HFF-Myc (cell line): ENCODE measurements at regions not wholly inside any gene's neighbourhood (a gene's known extent, or its start where the extent isn't known, plus 50 kb on each side); places are given as distances from the start of the nearest gene placed in this dataset.
"Not testable (repeated sequence)": the region's sequence is repeated elsewhere in the genome, so short reads cannot be mapped to it uniquely, and the experiment has no call there.

Experiments
- DNase-seq: peaks from one replicate; pipeline ENCODE4 v3.0.0-alpha.2; 2011; ENCODE audit warnings: low read depth; ENCODE audit errors: extremely low read depth
- H3K4me3 ChIP-seq: replicated peaks from 2 replicates; pipeline ENCODE4 v1.5.1; 2011; ENCODE audit warnings: low read depth, mild to moderate bottlenecking, control low read depth, low read length
- TF ChIP-seq, protein P1 (sequence below): IDR thresholded peaks from 2 replicates; pipeline ENCODE4 v1.5.1; 2012; ENCODE audit warnings: mild to moderate bottlenecking, low read depth, low read length, control low read depth; ENCODE audit errors: missing control alignments

DNA sequence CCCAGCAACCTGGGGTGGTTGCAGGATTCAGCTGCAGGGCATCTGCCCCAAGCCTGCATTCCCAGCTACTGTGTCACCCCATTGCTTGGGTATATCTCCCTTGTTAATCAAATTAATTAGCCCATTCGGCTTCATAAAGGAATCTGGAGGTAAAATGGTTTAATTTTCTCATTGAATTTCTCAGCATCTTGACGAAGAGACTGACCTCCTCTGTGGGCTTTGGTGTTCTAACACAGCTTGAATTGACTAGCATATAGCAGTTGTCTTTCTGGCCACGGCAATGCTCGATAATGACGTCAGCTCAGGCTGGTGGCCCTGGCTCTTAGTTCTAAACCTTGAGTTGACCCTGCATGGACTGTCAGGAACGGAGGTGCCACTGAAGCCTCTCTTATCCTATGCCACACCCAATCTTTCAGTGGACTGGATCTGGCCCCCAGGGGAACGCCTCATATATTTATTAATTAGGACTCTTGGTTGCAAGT, 72.4 kb downstream of the MSX2 start:
- DNase-seq: no peak
- H3K4me3 ChIP-seq: no peak overlapping the region
- TF ChIP-seq, protein P1, sequence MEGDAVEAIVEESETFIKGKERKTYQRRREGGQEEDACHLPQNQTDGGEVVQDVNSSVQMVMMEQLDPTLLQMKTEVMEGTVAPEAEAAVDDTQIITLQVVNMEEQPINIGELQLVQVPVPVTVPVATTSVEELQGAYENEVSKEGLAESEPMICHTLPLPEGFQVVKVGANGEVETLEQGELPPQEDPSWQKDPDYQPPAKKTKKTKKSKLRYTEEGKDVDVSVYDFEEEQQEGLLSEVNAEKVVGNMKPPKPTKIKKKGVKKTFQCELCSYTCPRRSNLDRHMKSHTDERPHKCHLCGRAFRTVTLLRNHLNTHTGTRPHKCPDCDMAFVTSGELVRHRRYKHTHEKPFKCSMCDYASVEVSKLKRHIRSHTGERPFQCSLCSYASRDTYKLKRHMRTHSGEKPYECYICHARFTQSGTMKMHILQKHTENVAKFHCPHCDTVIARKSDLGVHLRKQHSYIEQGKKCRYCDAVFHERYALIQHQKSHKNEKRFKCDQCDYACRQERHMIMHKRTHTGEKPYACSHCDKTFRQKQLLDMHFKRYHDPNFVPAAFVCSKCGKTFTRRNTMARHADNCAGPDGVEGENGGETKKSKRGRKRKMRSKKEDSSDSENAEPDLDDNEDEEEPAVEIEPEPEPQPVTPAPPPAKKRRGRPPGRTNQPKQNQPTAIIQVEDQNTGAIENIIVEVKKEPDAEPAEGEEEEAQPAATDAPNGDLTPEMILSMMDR: no peak

DNA sequence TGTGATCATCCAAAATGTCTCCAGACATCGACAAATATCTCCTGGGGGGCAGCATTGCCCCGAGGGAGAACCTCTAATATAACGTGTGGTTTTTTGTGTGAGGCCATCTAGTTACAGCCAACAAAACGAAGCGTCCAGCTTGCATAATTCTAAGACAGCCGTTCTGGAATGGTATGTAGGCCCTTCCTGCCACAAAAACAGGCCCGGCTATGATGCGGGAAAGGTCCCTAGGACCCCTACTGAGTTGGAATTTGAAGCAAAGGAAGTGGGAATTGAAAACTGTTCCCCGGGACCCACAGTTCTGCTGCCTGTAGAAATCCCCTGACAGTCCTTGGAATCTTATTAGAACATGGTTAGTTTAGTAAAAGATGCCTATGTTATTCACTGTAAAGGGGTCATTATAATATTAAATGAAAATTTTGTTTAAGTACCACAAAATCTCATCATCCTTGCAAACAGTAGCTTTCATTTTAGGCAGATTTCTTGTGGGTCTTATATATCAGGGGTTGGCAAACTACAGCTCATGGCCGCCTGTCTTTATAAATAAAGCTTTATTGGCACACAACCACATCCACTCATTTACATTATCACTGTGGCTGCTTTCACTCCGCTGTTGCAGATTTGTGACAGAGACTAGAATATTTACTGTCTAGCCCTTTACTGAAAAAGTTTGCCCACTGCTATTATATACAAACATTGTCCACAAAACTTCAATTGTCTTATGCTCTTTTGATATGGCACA, 70.7 kb downstream of the MSX2 start:
- no peak overlapping the region for H3K4me3 ChIP-seq
- TF ChIP-seq, protein P1: no peak
- no peak for DNase-seq

DNA sequence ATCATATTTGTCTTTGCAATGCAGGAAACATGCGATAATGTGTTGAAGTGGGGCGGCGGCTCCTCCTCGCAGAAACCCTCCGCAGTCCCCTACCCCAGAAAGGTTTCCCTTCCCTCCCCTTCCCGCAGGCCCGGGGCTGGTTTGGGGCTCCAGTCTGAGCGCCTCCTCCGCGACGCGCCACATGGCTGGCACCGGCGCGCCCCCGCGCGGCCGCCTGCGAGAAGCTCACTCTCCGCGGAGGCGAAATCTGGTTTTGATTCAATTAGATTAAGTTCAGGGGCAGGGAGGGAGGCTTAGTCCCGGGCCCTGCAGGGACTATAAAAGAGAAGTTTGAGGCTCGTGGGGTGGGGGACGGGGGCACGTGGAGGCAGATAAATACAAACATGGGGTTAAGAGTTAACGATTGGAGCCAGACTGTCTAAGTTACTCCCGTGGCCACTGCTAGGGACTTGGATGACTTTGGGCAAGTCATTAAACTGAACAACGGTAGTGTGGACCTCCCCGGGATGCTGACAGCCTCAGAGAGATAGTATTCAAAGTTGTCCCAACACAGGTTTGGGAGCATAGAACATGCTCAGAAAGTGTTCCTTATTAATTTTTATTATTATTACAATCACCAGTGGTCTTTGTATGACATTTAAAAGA, 69.4 kb downstream of the MSX2 start:
- TF ChIP-seq, protein P1: peak; percentile 93
- DNase-seq: no peak
- no peak overlapping the region for H3K4me3 ChIP-seq

DNA sequence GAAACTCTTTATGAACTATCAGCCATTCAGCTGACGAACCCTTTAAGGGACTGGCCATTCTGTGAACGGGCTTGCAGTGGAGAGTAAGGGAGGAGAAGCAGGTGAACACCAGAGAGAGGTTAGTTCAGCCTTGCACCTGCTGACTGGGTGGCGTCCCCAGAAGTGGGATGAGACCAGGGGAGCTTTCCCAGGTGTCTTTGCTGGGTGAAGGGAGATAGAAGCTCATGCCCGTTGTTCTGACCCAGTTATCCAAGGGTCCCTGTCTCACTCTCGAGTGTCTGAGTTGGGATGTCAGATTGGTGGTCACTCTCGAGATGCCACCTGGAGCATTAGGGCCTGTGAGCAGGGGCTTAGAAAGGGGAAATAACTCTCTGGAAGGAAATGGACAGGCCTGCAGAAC, 68.7 kb downstream of the MSX2 start:
- no peak for DNase-seq
- TF ChIP-seq, protein P1: no peak

DNA sequence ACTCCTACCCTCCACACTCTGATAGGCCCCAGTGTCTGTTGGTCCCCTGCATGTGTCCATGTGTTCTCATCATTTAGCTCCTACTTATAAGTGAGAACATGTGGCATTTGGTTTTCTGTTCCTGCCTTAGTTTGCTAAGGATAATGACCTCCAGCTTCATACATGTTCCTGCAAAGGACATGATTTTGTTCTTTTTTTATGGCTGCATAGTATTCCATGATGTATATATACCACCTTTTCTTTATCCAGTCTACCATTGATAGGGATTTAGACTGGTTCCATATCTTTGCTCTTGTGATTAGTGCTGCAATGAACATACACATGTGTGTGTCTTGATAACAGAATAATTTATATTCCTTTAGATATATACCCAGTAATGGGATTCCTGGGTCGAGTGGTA, 67.9 kb downstream of the MSX2 start:
- not testable (repeated sequence) for H3K4me3 ChIP-seq, DNase-seq

More for the DNA sequence above, 68.7 kb downstream of the MSX2 start:
- no peak overlapping the region for H3K4me3 ChIP-seq

DNA sequence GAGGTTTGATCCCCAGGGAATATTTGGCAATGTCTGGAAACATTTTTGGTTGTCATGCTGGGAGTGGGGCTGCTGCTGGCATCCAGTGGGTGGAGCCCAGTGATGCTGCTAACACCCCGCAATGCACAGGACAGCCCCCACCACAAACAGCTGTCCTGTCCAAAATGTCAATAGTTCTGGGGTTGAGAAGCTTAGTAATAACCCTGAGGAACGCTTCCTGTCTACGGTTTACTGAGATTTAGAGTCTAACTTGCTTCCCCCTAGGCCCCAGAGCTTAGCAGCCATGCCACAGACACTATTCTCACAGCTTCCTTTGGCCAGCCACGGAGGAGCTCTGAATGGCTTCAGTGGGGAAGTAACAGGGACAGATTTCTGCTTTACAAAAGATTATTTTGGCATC, 66.5 kb downstream of the MSX2 start:
- no peak for DNase-seq
- TF ChIP-seq, protein P1: no peak

DNA sequence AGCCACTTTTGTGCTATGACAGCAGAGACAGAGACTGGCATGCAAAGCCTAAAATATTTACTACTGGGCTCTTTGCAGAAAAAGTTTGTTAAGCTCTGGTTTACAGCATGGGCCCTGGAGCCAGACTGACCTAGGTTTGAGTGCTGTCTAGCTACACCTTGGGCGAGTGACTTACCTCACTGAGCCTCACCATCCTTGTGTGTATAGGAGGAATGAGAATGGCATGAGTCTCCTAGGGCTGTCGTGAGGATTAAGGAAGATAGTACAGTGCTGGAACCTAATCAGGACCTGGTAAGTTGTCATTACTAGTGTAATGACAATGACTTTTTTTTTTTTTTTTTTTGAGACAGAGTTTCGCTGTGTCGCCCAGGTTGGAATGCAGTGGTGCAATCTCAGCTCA, 65.2 kb downstream of the MSX2 start:
- TF ChIP-seq, protein P1: no peak
- no peak for DNase-seq
- H3K4me3 ChIP-seq: no peak overlapping the region

More for the DNA sequence above, 66.5 kb downstream of the MSX2 start:
- H3K4me3 ChIP-seq: no peak overlapping the region
